ENCODE measurements at regions not wholly inside any gene's neighbourhood (a gene's known extent, or its start where the extent isn't known, plus 50 kb on each side); places are given as distances from the start of the nearest gene placed in this dataset.

DNA sequence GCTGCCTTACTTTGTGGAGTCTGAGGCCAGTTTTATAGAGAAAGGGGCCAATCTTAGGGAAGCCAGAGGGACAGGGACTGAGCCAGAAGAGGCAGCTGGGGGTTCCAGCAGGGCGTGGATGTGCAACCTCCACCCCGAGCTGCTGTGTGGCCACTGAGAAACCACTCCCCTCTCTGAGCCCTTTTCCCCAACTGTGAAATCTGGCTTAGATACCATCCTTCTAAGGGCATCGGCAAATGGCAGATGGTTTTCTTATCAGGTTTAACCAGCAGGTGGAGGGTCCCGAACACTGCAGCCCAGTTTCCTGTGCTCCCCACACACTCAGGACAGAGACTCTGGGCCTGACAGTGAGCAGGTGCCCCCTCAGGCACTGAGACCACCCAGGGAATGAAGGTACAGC is 55.8 kb upstream of the SLC6A6 start:
- TF ChIP-seq CTCF (conservative IDR thresholded peaks at IDR 0.05; ENCODE audit: low read depth, low read length) (no peak), EZH2 (IDR thresholded peaks at IDR 0.05; ENCODE audit: borderline replicate concordance, low read depth, low read length, poor library complexity, severe bottlenecking) (no peak)

Measured in A673 (cell line).